ENCODE measurements at regions not wholly inside any gene's neighbourhood (a gene's known extent, or its start where the extent isn't known, plus 50 kb on each side); places are given as distances from the start of the nearest gene placed in this dataset.
"Not testable (repeated sequence)": the region's sequence is repeated elsewhere in the genome, so short reads cannot be mapped to it uniquely, and the experiment has no call there.

GRCh38 chr2:173567493-173567892 lies 212.8 kb downstream of the CDCA7 start:
- intact Hi-C loops (cut with DNase I), result no loop called here
- Histone ChIP-seq H3K27ac (no peak overlapping the region), H3K4me1 (no peaks in the 10 kb centered on the region), H3K9me3 (no peaks in the 10 kb centered on the region), H3K4me3 (no peak overlapping the region), H3K27me3 (no peaks in the 10 kb centered on the region), H3K36me3 (no peaks in the 10 kb centered on the region)
- TF ChIP-seq CTCF (IDR thresholded peaks at IDR 0.05) (no peak), POLR2AphosphoS5 (IDR thresholded peaks at IDR 0.05; ENCODE audit: insufficient read depth in 1 of 2, low read depth in 1 of 2) (no peak), POLR2A (IDR thresholded peaks at IDR 0.05) (no peak)
- DNase-seq (ENCODE audit: extremely low spot score in 2 of 2), result no peak

GRCh38 chr2:173568054-173568453 lies 213.4 kb downstream of the CDCA7 start:
- Histone ChIP-seq H3K27me3 (no peaks in the 10 kb centered on the region), H3K27ac (no peak overlapping the region), H3K4me1 (no peaks in the 10 kb centered on the region), H3K9me3 (no peaks in the 10 kb centered on the region), H3K36me3 (no peaks in the 10 kb centered on the region), H3K4me3 (no peak overlapping the region)
- TF ChIP-seq CTCF (IDR thresholded peaks at IDR 0.05) (no peak), POLR2A (IDR thresholded peaks at IDR 0.05) (no peak), POLR2AphosphoS5 (IDR thresholded peaks at IDR 0.05; ENCODE audit: insufficient read depth in 1 of 2, low read depth in 1 of 2) (no peak)
- intact Hi-C loops (cut with DNase I), result no loop called here
- no peak for DNase-seq (ENCODE audit: extremely low spot score in 2 of 2)

GRCh38 chr2:173571021-173571821 lies 216.5 kb downstream of the CDCA7 start:
- Histone ChIP-seq H3K9me3 (no peaks in the 10 kb centered on the region), H3K4me3 (peak overlapping the region in 1 of 2 donors; percentile 10), H3K4me1 (no peaks in the 10 kb centered on the region), H3K27ac (no peak overlapping the region), H3K27me3 (no peaks in the 10 kb centered on the region), H3K36me3 (no peaks in the 10 kb centered on the region)
- intact Hi-C loops (cut with DNase I), result no loop called here
- TF ChIP-seq POLR2AphosphoS5 (IDR thresholded peaks at IDR 0.05; ENCODE audit: insufficient read depth in 1 of 2, low read depth in 1 of 2) (no peak), CTCF (IDR thresholded peaks at IDR 0.05) (peak in 2 of 3 experiments; percentile 21 to 37)
- no peak for DNase-seq (ENCODE audit: extremely low spot score in 2 of 2)

GRCh38 chr2:173571887-173572680 lies 217.4 kb downstream of the CDCA7 start:
- no peak for DNase-seq (ENCODE audit: extremely low spot score in 2 of 2)
- Histone ChIP-seq H3K27me3 (no peaks in the 10 kb centered on the region), H3K4me3 (peak overlapping the region in 1 of 2 donors; percentile 10), H3K9me3 (no peaks in the 10 kb centered on the region), H3K4me1 (no peaks in the 10 kb centered on the region), H3K36me3 (no peaks in the 10 kb centered on the region), H3K27ac (no peak overlapping the region)
- no peak for TF ChIP-seq POLR2A (IDR thresholded peaks at IDR 0.05)
- no peak for TF ChIP-seq CTCF (IDR thresholded peaks at IDR 0.05)
- TF ChIP-seq POLR2AphosphoS5 (IDR thresholded peaks at IDR 0.05; ENCODE audit: insufficient read depth in 1 of 2, low read depth in 1 of 2), result no peak
- intact Hi-C loops (cut with DNase I), result no loop called here

GRCh38 chr2:173572848-173573247 lies 218.2 kb downstream of the CDCA7 start:
- TF ChIP-seq POLR2A (IDR thresholded peaks at IDR 0.05), result no peak
- no peak for TF ChIP-seq CTCF (IDR thresholded peaks at IDR 0.05)
- TF ChIP-seq POLR2AphosphoS5 (IDR thresholded peaks at IDR 0.05; ENCODE audit: insufficient read depth in 1 of 2, low read depth in 1 of 2), result no peak
- no peak overlapping the region for H3K27ac ChIP-seq
- intact Hi-C loops (cut with DNase I), result no loop called here

GRCh38 chr2:173573782-173574181 lies 219.1 kb downstream of the CDCA7 start:
- H3K27me3 ChIP-seq; intact Hi-C loops (cut with DNase I); H3K4me1 ChIP-seq; H3K4me3 ChIP-seq; H3K9me3 ChIP-seq; H3K27ac ChIP-seq; H3K36me3 ChIP-seq; DNase-seq (ENCODE audit: extremely low spot score in 2 of 2): not testable (repeated sequence)

More at GRCh38 chr2:173572848-173573247, 218.2 kb downstream of the CDCA7 start:
- Histone ChIP-seq H3K4me1 (no peaks in the 10 kb centered on the region), H3K36me3 (no peaks in the 10 kb centered on the region), H3K4me3 (no peak overlapping the region), H3K9me3 (no peaks in the 10 kb centered on the region), H3K27me3 (no peaks in the 10 kb centered on the region)
- DNase-seq (ENCODE audit: extremely low spot score in 2 of 2), result no peak

All from vagina (tissue), 2 donors.